ENCODE measurements at regions not wholly inside any gene's neighbourhood (a gene's known extent, or its start where the extent isn't known, plus 50 kb on each side); places are given as distances from the start of the nearest gene placed in this dataset.

GRCh38 chr11:71094296-71095077, 157.9 kb downstream of the SHANK2 start:
- no peak for TF ChIP-seq CTCF (IDR thresholded peaks at IDR 0.05 in 8 of 11, conservative IDR thresholded peaks at IDR 0.05 in 3 of 11)
- TF ChIP-seq POLR2AphosphoS5 (IDR thresholded peaks at IDR 0.05), result no peak
